Astrocyte (in vitro differentiated cells and primary cell): ENCODE measurements at regions not wholly inside any gene's neighbourhood (a gene's known extent, or its start where the extent isn't known, plus 50 kb on each side); places are given as distances from the start of the nearest gene placed in this dataset.

Experiments used
- DNase-seq: peaks from one replicate; pipeline ENCODE4 v3.0.0-alpha.2; 2010; ENCODE audit warnings: low read depth
- FAIRE-seq: peaks from 2 replicates; lab custom pipeline; 2011; peaks lifted over from hg19 to GRCh38; lab: Jason Lieb, UNC
- H2AFZ ChIP-seq: 2 replicates; pipeline ENCODE4 v1.6.0; 2012; ENCODE audit warnings: low read depth, low read length, inconsistent platforms
- H3K27ac ChIP-seq: 2 replicates; pipeline ENCODE4 v1.5.1; 2011; ENCODE audit warnings: low read depth, low read length, inconsistent platforms
- H3K27me3 ChIP-seq: 2 replicates; pipeline ENCODE4 v1.6.0; 2011; ENCODE audit warnings: low read length, inconsistent platforms; ENCODE audit not compliant: insufficient read depth
- H3K36me3 ChIP-seq: 2 replicates; pipeline ENCODE4 v1.5.1; 2011; ENCODE audit warnings: low read length, inconsistent platforms; ENCODE audit not compliant: insufficient read depth
- H3K4me1 ChIP-seq: 2 replicates; pipeline ENCODE4 v1.5.1; 2011; ENCODE audit warnings: low read length, inconsistent platforms; ENCODE audit not compliant: insufficient read depth
- H3K4me2 ChIP-seq: 2 replicates; pipeline ENCODE4 v1.6.0; 2012; ENCODE audit warnings: low read length, inconsistent platforms
- H3K4me3 ChIP-seq: 2 replicates; pipeline ENCODE4 v1.5.1; 2011; ENCODE audit warnings: low read depth, mild to moderate bottlenecking, low read length, inconsistent platforms; ENCODE audit not compliant: insufficient read depth
- H3K79me2 ChIP-seq: 2 replicates; pipeline ENCODE4 v1.6.0; 2012; ENCODE audit warnings: mild to moderate bottlenecking, low read length, inconsistent platforms; ENCODE audit not compliant: insufficient read depth
- H3K9ac ChIP-seq: 2 replicates; pipeline ENCODE4 v1.6.0; 2012; ENCODE audit warnings: mild to moderate bottlenecking, low read length, inconsistent platforms
- H3K9me3 ChIP-seq: 2 replicates; pipeline ENCODE4 v1.5.1; 2012; ENCODE audit warnings: low read depth, mild to moderate bottlenecking, low read length, inconsistent platforms; ENCODE audit not compliant: insufficient read depth
- H4K20me1 ChIP-seq: 2 replicates; pipeline ENCODE4 v1.6.0; 2012; ENCODE audit warnings: low read length, inconsistent platforms; ENCODE audit not compliant: insufficient read depth
- H3K27ac Mint-ChIP-seq: one replicate; pipeline ENCODE4 v1.8.0; 2021; ENCODE audit warnings: mild to moderate bottlenecking, mixed read lengths; ENCODE audit not compliant: unreplicated experiment
- H3K27me3 Mint-ChIP-seq: one replicate; pipeline ENCODE4 v1.8.0; 2021; ENCODE audit warnings: low read depth, mixed read lengths; ENCODE audit not compliant: unreplicated experiment
- H3K36me3 Mint-ChIP-seq: one replicate; pipeline ENCODE4 v1.8.0; 2021; ENCODE audit warnings: low read depth, mixed read lengths; ENCODE audit not compliant: unreplicated experiment
- H3K4me1 Mint-ChIP-seq: one replicate; pipeline ENCODE4 v1.8.0; 2021; ENCODE audit warnings: low read depth, mixed read lengths; ENCODE audit not compliant: unreplicated experiment
- H3K4me3 Mint-ChIP-seq: one replicate; pipeline ENCODE4 v1.8.0; 2021; ENCODE audit warnings: mild to moderate bottlenecking, moderate library complexity, mixed read lengths; ENCODE audit not compliant: unreplicated experiment
- H3K9me3 Mint-ChIP-seq: one replicate; pipeline ENCODE4 v1.8.0; 2021; ENCODE audit warnings: mild to moderate bottlenecking, mixed read lengths; ENCODE audit not compliant: unreplicated experiment
- CTCF ChIP-seq: IDR thresholded peaks from 2 replicates; pipeline ENCODE4 v1.5.1; 2011; ENCODE audit warnings: low read depth, mild to moderate bottlenecking, inconsistent platforms, low read length, moderate library complexity; ENCODE audit not compliant: insufficient read depth
- EZH2 ChIP-seq: IDR thresholded peaks from 2 replicates; pipeline ENCODE4 v1.6.1; 2012; ENCODE audit warnings: mild to moderate bottlenecking, low read length, inconsistent platforms; ENCODE audit not compliant: insufficient read depth

GRCh38 chr14:54252072-54252730 is 144.6 kb upstream of the CDKN3 start:
- no peak overlapping the region for H3K4me3 ChIP-seq
- peak overlapping the region; percentile 75 for H3K4me2 ChIP-seq
- no peak overlapping the region for H3K9ac ChIP-seq
- H3K27me3 Mint-ChIP-seq, result peaks cover 4% of the 10 kb centered on the region
- H3K27ac Mint-ChIP-seq, result peak overlapping the region; percentile 95
- H3K4me1 ChIP-seq, result peaks cover 34% of the 10 kb centered on the region
- H3K36me3 Mint-ChIP-seq, result no peaks in the 10 kb centered on the region
- peak overlapping the region; percentile 62 for H3K27ac ChIP-seq
- H3K27me3 ChIP-seq, result no peaks in the 10 kb centered on the region
- H3K9me3 ChIP-seq, result no peaks in the 10 kb centered on the region
- H3K4me1 Mint-ChIP-seq, result peaks cover 34% of the 10 kb centered on the region
- FAIRE-seq (peak; percentile 52), DNase-seq (peak; percentile 97)
- no peaks in the 10 kb centered on the region for H3K36me3 ChIP-seq
- H3K79me2 ChIP-seq, result no peaks in the 10 kb centered on the region
- H3K4me3 Mint-ChIP-seq, result no peak overlapping the region
- no peaks in the 10 kb centered on the region for H4K20me1 ChIP-seq
- TF ChIP-seq EZH2 (no peak), CTCF (no peak)
- H3K9me3 Mint-ChIP-seq, result no peaks in the 10 kb centered on the region
- no peak overlapping the region for H2AFZ ChIP-seq

- no peak overlapping the region for H3K4me3 Mint-ChIP-seq
- Histone ChIP-seq H3K4me3 (no peak overlapping the region), H3K9ac (no peak overlapping the region), H4K20me1 (no peaks in the 10 kb centered on the region), H3K4me1 (peaks cover 37% of the 10 kb centered on the region), H3K9me3 (no peaks in the 10 kb centered on the region), H3K4me2 (peak overlapping the region; percentile 58), H3K27me3 (no peaks in the 10 kb centered on the region), H2AFZ (no peak overlapping the region), H3K36me3 (no peaks in the 10 kb centered on the region), H3K27ac (peak overlapping the region; percentile 78), H3K79me2 (no peaks in the 10 kb centered on the region)
- H3K36me3 Mint-ChIP-seq, result no peaks in the 10 kb centered on the region
- peak overlapping the region; percentile 94 for H3K27ac Mint-ChIP-seq
- peak; percentile 98 for DNase-seq
- H3K4me1 Mint-ChIP-seq, result peaks cover 43% of the 10 kb centered on the region
- H3K27me3 Mint-ChIP-seq, result peaks cover 4% of the 10 kb centered on the region
- FAIRE-seq, result peak; percentile 93
- H3K9me3 Mint-ChIP-seq, result no peaks in the 10 kb centered on the region
- TF ChIP-seq CTCF (no peak), EZH2 (no peak)
These were observed 143.4 kb upstream of the CDKN3 start for GRCh38 chr14:54253195-54253947.
